ENCODE measurements at regions not wholly inside any gene's neighbourhood (a gene's known extent, or its start where the extent isn't known, plus 50 kb on each side); places are given as distances from the start of the nearest gene placed in this dataset.

- TF ChIP-seq ZFX (IDR thresholded peaks at IDR 0.05) (no peak), CTCF (conservative IDR thresholded peaks at IDR 0.05) (no peak)
Observed at GRCh38 chr4:180675359-180675650, 1567.9 kb upstream of the TENM3 start.

All from C4-2B (cell line).